HEK293T (cell line): ENCODE measurements at regions not wholly inside any gene's neighbourhood (a gene's known extent, or its start where the extent isn't known, plus 50 kb on each side); places are given as distances from the start of the nearest gene placed in this dataset.

Experiments
- CTCF ChIA-PET: fragments of 350-600 bp; formaldehyde crosslinking; extraction: SDS; loops from one replicate; lab custom pipeline; 2021; ENCODE audit warnings: antibody characterized with exemption, inconsistent platforms; lab: Yijun Ruan, JAX
- POLR2A ChIA-PET: fragments of 350-600 bp; formaldehyde crosslinking; extraction: SDS; loops from one replicate; lab custom pipeline; 2020; ENCODE audit warnings: antibody characterized with exemption, inconsistent platforms; lab: Yijun Ruan, JAX
- DNase-seq: peaks from one replicate; pipeline ENCODE4 v3.0.0; 2012; ENCODE audit warnings: mixed read lengths; ENCODE audit errors: extremely low spot score
- ARNT ChIP-seq: fragments of 450-650 bp; IDR thresholded peaks from 2 replicates; pipeline ENCODE4 v1.6.1; 2017; ENCODE audit warnings: mild to moderate bottlenecking
- BHLHE40 ChIP-seq: fragments of 450-650 bp; IDR thresholded peaks from 2 replicates; pipeline ENCODE4 v1.6.1; 2016; ENCODE audit warnings: mild to moderate bottlenecking, moderate library complexity, borderline replicate concordance
- CTBP1 ChIP-seq: fragments of 450-650 bp; IDR thresholded peaks from 2 replicates; pipeline ENCODE4 v1.6.1; 2016; ENCODE audit warnings: borderline replicate concordance
- ELF4 ChIP-seq: fragments of 450-650 bp; IDR thresholded peaks from 2 replicates; pipeline ENCODE4 v1.6.1; 2017; ENCODE audit warnings: antibody characterized with exemption
- FOXA1 ChIP-seq: fragments of 450-650 bp; IDR thresholded peaks from 2 replicates; pipeline ENCODE4 v1.6.1; 2016; ENCODE audit warnings: mild to moderate bottlenecking
- FOXK2 ChIP-seq: fragments of 450-650 bp; IDR thresholded peaks from 2 replicates; pipeline ENCODE4 v1.6.1; 2016; ENCODE audit warnings: mild to moderate bottlenecking
- FOXM1 ChIP-seq: fragments of 450-650 bp; IDR thresholded peaks from 2 replicates; pipeline ENCODE4 v1.6.1; 2017; ENCODE audit warnings: mild to moderate bottlenecking, borderline replicate concordance
- HDGF ChIP-seq: fragments of 450-650 bp; IDR thresholded peaks from 2 replicates; pipeline ENCODE4 v1.6.1; 2017; ENCODE audit warnings: antibody characterized with exemption, borderline replicate concordance
- L3MBTL2 ChIP-seq: fragments of 450-650 bp; conservative IDR thresholded peaks from 2 replicates; pipeline ENCODE4 v1.6.1; 2016; ENCODE audit warnings: mild to moderate bottlenecking
- LEF1 ChIP-seq: fragments of 450-650 bp; IDR thresholded peaks from 2 replicates; pipeline ENCODE4 v1.6.1; 2017; ENCODE audit warnings: mild to moderate bottlenecking, borderline replicate concordance
- NFRKB ChIP-seq: fragments of 450-650 bp; IDR thresholded peaks from 2 replicates; pipeline ENCODE4 v1.6.1; 2016; ENCODE audit warnings: mild to moderate bottlenecking, moderate library complexity
- PKNOX1 ChIP-seq: fragments of 450-650 bp; IDR thresholded peaks from 2 replicates; pipeline ENCODE4 v1.6.1; 2016
- SP1 ChIP-seq: fragments of 450-650 bp; IDR thresholded peaks from 2 replicates; pipeline ENCODE4 v1.6.1; 2017
- SUZ12 ChIP-seq: fragments of 450-650 bp; IDR thresholded peaks from 2 replicates; pipeline ENCODE4 v1.6.1; 2016; ENCODE audit warnings: mild to moderate bottlenecking
- TARDBP ChIP-seq: fragments of 450-650 bp; IDR thresholded peaks from 2 replicates; pipeline ENCODE4 v1.6.1; 2016
- ZNF384 ChIP-seq: fragments of 450-650 bp; IDR thresholded peaks from 2 replicates; pipeline ENCODE4 v1.6.1; 2016

GRCh38 chr22:49087716-49088601, 739.7 kb downstream of the BRD1 start:
- CTCF ChIA-PET, result no interaction called here
- TF ChIP-seq CTBP1 (no peak), ARNT (no peak), HDGF (no peak), TARDBP (no peak), NFRKB (no peak), SUZ12 (no peak), PKNOX1 (no peak), ZNF384 (no peak), LEF1 (no peak), ELF4 (no peak), FOXK2 (no peak), L3MBTL2 (no peak), BHLHE40 (no peak)
- POLR2A ChIA-PET, result no interaction called here
- no peak for DNase-seq

GRCh38 chr22:49087198-49087597, 740.5 kb downstream of the BRD1 start:
- no peak for TF ChIP-seq FOXM1
- no peak for TF ChIP-seq ELF4
- no peak for TF ChIP-seq FOXA1
- TF ChIP-seq ZNF384, result no peak
- TF ChIP-seq PKNOX1, result no peak
- no peak for TF ChIP-seq CTBP1
- TF ChIP-seq L3MBTL2, result no peak
- DNase-seq, result no peak
- ChIA-PET POLR2A (no interaction called here), CTCF (no interaction called here)

- no peak for DNase-seq
- POLR2A ChIA-PET, result no interaction called here
- CTCF ChIA-PET, result no interaction called here
Measured at GRCh38 chr22:49086606-49087157, 741.0 kb downstream of the BRD1 start.

GRCh38 chr22:49086181-49086580, 741.5 kb downstream of the BRD1 start:
- DNase-seq, result no peak
- CTCF ChIA-PET, result no interaction called here

More at GRCh38 chr22:49086606-49087157, 741.0 kb downstream of the BRD1 start:
- TF ChIP-seq TARDBP (no peak), BHLHE40 (no peak), ELF4 (no peak)

GRCh38 chr22:49084206-49084605, 743.5 kb downstream of the BRD1 start:
- CTCF ChIA-PET, result interaction anchor here (0.8 kb wide), 1 partner anchor 887 kb away, joined by 3 read pairs; no protein-coding TSS in a partner anchor
- POLR2A ChIA-PET, result no interaction called here
- DNase-seq, result no peak
- TF ChIP-seq L3MBTL2 (no peak), HDGF (no peak), ARNT (no peak), NFRKB (no peak), TARDBP (no peak), CTBP1 (no peak), FOXA1 (no peak), LEF1 (no peak), SUZ12 (no peak), FOXM1 (no peak), FOXK2 (no peak), ELF4 (no peak), ZNF384 (no peak), BHLHE40 (no peak), PKNOX1 (no peak)

More at GRCh38 chr22:49086181-49086580, 741.5 kb downstream of the BRD1 start:
- POLR2A ChIA-PET, result no interaction called here
- TF ChIP-seq FOXM1 (no peak), HDGF (no peak), ZNF384 (no peak), SP1 (no peak), ARNT (no peak), FOXK2 (no peak), ELF4 (no peak), TARDBP (no peak), BHLHE40 (no peak), L3MBTL2 (no peak)

GRCh38 chr22:49083607-49084006, 744.1 kb downstream of the BRD1 start:
- DNase-seq, result no peak
- TF ChIP-seq CTBP1, result no peak
- TF ChIP-seq TARDBP, result no peak
- TF ChIP-seq NFRKB, result no peak
- TF ChIP-seq ZNF384, result no peak
- TF ChIP-seq FOXK2, result no peak
- POLR2A ChIA-PET, result no interaction called here
- CTCF ChIA-PET, result no interaction called here
